ENCODE measurements at regions not wholly inside any gene's neighbourhood (a gene's known extent, or its start where the extent isn't known, plus 50 kb on each side); places are given as distances from the start of the nearest gene placed in this dataset.

- no peak for DNase-seq
These were observed 171.4 kb downstream of the PTN start for GRCh38 chr7:137172105-137172590.

DNA sequence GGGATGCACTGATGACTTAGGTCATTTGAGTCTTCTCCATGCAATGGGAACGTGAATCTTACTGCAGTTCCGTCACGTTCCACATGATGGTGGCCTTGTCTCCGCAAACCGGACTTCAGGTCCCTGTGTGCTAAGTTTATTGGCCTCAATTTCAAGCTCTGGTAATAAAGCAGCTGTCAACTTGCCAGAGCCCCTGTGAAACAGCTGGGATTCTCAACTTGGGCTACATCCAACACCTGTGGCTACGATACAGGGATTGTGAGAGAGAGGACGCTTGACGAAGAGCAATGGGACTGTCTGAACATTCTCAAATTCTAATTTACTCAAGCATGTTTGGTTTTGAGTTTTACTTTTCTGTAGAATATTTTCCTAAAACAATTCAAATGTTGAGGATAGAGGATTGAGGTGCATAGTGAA, 174.2 kb downstream of the PTN start:
- peak; percentile 77 for DNase-seq

GRCh38 chr7:137167609-137168008, 175.9 kb downstream of the PTN start:
- no peak for DNase-seq

DNA sequence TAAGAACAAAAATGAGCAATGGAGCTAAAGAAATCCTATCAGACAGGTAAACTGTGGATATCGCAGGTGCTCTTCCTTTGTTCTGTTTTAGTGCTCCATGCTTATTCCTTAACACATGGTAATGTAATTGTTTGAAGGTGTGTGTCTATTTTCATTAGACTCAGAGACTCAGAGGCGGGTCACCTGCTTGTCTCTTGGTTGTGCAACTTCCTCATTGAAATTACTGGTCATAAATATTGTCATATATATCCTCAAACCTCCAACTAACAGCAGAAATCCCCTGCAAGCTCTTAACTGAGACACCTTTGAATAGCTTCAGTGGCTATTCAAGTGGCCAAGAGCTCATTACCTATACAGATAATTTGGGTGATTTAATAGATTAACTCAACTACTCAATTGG, 177.2 kb downstream of the PTN start:
- DNase-seq, result no peak

GRCh38 chr7:137165786-137166185, 177.7 kb downstream of the PTN start:
- DNase-seq, result no peak

DNA sequence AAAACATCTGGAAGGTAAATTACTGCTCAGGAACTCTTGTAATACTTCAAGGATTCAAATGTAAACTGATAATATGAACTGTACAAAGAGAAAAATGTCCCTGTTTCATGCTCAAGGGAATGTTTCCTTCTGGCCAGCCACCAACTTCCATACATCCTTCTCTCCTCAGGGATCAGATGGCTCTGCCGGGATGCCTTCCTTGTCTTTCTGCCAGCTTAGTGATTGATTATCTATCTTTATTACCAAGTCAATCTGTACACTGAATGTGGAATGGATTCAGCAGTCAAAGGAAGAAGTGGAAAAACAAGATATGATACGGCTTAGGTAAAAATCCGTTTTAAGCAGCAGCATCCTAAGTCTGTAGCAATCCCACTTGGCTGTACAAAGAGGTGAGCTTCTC, 178.3 kb downstream of the PTN start:
- DNase-seq, result no peak

GRCh38 chr7:137164251-137164650, 179.3 kb downstream of the PTN start:
- DNase-seq, result no peak

DNA sequence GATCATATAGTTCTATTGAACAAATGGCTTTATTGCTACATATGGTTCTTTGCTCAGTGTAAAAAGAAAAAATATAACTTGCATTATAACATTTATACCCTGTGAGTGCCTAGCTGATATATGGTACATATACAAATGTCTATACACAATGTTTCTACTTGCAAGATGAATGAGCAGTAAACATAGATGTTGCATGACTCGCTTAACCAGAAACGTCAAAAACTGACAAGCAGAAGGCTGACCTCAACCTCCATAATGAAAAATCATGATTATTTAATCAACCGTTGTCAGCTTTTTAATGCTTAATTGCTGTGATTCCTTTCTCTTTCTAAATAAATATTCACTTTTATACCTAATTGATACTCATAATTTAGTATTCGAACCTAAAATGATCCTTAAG, 183.3 kb downstream of the PTN start:
- DNase-seq, result no peak

DNA sequence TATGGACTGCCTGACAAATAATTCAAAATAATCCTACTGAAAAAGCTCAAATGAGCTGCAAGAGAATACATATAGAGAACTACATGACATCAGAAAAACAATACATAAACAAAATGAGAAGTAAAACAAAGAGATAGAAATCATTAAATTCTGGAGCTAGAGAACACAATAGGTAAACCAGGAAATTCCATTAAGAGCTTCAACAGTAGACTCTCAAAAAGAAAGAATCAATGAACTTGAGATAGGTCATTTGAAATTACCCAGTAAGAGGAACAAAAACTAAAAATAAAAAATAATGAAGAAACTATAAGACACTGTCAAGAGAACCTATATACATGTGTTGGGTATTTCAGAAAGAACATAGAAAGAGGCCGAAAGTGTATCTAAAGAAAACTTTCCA, 186.3 kb downstream of the PTN start:
- no peak for DNase-seq

DNA sequence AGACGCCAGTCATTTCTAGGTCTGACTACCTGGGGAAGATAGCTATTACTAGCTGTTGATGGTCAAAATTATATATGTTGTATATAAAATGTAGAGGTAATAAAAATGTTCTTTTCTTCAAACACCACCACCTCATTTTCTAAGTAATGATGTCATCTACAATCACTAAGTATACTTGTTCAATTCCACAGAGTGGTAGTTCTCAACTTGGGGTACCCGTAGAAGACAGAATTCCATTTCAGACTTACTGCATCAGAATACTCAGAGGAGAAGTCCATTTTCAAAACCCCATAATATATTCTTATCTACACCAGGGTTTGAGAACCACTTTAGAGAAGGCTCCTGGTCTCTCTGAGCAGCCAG, 191.9 kb downstream of the PTN start:
- no peak for DNase-seq

GRCh38 chr7:137151041-137151689, 192.4 kb downstream of the PTN start:
- no peak for DNase-seq

- no peak for DNase-seq
These were observed 196.2 kb downstream of the PTN start for GRCh38 chr7:137147338-137147720.

DNA sequence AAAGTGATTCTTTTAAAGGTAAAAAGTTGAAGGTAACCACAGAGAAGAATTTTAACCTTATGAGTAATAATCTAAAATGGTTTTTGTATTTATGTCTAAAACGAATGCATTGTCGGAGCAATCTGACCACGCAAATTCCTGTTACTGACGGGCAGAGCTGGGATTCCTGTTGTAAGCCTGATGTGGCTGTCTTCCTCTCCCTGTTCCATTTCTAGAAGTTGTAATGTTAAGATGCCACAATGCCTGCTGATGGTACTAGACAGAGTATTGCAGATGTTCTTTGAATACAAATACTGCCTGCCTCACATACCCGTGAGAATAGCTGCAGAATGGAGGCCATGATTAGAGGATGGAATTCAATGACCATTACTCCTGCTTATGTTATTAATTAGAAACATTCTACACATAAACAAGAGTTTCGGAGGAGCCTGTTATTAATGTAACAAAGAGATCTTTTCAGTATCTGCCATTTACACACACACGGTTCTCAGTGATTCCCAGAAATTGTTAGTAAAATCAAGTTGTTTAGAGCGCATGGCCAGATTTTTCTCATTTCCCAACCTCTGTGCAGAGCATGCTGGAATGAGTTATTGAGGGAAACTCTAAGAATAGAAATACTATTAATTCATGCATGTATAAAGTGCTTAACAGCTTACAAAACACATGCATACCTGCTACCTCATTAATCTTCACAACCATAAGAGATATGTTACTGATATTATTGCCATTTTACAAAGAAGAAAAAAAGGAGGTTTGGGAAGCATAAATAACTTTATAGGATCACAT, 196.8 kb downstream of the PTN start:
- DNase-seq, result no peak

GRCh38 chr7:137146012-137146455, 197.5 kb downstream of the PTN start:
- DNase-seq, result peak; percentile 42

- DNase-seq, result no peak
These were observed 201.2 kb downstream of the PTN start for GRCh38 chr7:137142376-137142775.

- DNase-seq, result no peak
These were observed 207.7 kb downstream of the PTN start for GRCh38 chr7:137135654-137136350.

DNA sequence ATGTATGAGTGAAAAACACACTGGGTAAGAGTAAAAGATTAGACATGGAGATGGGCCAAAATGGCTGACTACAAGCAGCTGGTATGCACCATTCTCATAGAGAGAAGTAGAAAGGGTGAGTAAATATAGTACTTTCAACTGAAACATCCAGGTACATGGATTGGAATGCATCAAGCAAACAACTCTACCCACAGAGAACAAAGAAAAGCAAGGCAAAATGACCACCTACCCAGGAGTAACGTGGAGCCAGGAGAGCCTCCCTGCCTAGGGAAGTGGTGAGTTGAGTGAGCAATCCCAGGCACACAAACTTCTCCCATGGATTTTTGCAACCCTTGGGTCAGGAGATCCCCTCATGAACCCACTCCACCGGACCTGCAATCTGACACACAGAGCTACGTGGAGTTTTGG, 212.8 kb downstream of the PTN start:
- DNase-seq, result no peak

DNA sequence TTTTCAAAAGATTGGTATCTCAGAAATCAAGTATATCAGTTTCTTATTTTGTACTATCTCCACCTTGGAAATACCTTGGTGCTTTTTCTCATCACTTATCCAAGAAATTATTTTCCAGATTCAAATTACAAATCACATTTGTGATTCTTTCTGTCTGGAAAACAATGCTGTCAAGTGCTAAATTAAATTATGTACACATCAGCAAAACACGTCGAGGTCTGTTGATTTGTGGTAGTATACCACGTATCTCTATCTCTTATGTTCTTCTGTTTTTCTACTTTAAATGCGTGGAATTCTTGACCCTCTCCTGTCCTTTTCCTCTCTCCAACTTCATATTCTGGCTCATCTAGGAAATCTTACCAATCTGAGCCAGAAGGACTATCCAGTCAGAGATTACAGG, 214.5 kb downstream of the PTN start:
- no peak for DNase-seq

DNA sequence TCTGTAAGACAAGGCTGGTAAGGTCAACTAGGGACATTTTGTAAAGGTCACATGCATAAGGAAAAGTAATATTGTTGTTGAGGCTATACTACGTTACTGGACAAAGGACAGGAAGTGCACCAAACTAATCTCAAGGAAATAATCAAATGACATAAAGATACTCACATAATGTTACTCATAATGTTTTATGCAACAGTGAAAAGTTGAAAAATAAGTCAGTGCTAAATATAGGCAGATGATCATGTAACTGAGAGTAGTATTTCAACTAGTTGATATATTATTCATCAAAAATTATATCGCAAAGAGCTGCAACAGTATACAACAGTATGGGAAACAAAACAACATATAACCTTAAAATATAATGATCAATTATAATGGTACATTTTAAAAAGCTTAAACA, 215.7 kb downstream of the PTN start:
- no peak for DNase-seq

DNA sequence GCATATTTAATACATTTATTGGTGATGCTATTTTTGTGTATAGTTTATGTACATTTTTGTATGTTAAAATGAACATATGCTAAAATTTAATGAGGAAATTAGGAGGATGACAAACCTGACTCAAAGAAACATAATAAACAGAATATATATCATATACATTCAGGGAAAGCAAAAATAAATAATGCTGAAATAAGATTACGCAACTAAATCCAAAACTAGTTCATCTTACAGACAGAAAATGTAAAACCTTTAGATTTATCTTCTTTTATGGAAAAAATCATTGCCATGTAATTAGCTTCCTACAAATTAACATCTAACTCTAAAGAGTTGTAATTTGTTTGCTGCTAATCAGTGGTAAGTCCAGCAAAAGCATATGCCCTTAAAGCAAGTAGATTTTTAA, 216.5 kb downstream of the PTN start:
- DNase-seq, result no peak

DNA sequence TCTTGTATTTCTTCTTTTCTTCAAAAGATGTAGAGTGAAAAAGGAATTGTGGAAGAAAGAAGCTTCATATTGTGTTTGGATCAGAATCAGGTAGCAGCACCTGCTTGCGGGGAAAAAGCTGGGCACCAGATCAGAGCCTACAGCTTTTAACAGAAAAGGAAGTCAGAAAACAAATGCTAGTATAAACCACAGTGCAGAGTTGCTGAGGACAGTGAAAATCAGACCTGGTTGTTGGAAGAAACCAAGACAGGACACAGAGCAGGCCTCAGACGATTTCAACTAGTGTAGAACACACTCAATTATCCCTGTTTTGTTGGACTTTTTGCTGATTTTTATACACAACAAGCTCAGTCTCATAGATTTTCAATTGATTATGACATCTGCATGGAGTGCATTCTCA, 221.4 kb downstream of the PTN start:
- DNase-seq, result no peak

GRCh38 chr7:137120690-137121089, 222.8 kb downstream of the PTN start:
- no peak for DNase-seq

DNA sequence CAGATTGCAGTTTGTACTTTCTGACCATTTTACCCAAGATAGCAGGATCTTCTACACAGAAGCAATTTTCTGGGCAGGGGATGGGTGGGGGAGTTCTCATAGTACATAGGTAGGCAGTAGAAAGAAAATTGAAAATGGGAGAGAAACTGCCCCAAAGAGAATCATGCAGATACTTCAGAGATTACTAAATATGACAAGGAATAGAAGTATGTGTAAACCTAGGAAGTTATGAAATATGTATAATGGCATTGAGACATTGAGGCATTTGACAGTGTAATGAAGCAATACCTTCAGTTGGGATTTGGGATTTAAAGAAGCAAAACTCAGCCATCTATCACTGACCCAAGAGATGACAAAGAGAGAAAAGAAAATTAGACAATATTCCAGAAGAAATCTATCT, 233.0 kb downstream of the PTN start:
- DNase-seq, result no peak

Data from left kidney (tissue), 1 donor.